HEK293 (cell line): ENCODE measurements at regions not wholly inside any gene's neighbourhood (a gene's known extent, or its start where the extent isn't known, plus 50 kb on each side); places are given as distances from the start of the nearest gene placed in this dataset.

ENCODE experiments used
- CTCF ChIP-seq: fragments of 450-650 bp; formaldehyde crosslinking; IDR thresholded peaks from 2 replicates; pipeline ENCODE4 v1.5.1; 2016; ENCODE audit warnings: missing biosample characterization, missing genetic modification characterization
- REST ChIP-seq: fragments of 450-650 bp; formaldehyde crosslinking; IDR thresholded peaks from 2 replicates; pipeline ENCODE4 v1.5.1; 2016; ENCODE audit warnings: missing biosample characterization, missing genetic modification characterization

- no peak for TF ChIP-seq CTCF (tag by site-specific recombination)
- TF ChIP-seq REST (tag by site-specific recombination), result no peak
Measured at GRCh38 chr1:218224101-218224500, 61.0 kb upstream of the RRP15 start.
